Omental fat pad (tissue), 3 donors: ENCODE measurements at regions not wholly inside any gene's neighbourhood (a gene's known extent, or its start where the extent isn't known, plus 50 kb on each side); places are given as distances from the start of the nearest gene placed in this dataset.
A peak's percentile ranks its signal among the peaks of the same experiment; 100 is the strongest.

Experiments
- ATAC-seq: fragments of 150-250 bp; one replicate; pipeline ENCODE4 v1.9.1; 2016; ENCODE audit warnings: mild to moderate bottlenecking, moderate library complexity; ENCODE audit not compliant: low FRiP score
- DNase-seq: peaks from one replicate; pipeline ENCODE4 v3.0.0-alpha.2; 2019; ENCODE audit warnings: low spot score
- TF ChIP-seq, protein P1 (sequence below), 3 donors: fragments of 450-650 bp; IDR thresholded peaks; one replicate each; pipeline ENCODE4 v1.5.1; 2016 to 2017; ENCODE audit warnings: antibody characterized with exemption in 3 of 3, mild to moderate bottlenecking in 3 of 3, moderate library complexity in 2 of 3

DNA sequence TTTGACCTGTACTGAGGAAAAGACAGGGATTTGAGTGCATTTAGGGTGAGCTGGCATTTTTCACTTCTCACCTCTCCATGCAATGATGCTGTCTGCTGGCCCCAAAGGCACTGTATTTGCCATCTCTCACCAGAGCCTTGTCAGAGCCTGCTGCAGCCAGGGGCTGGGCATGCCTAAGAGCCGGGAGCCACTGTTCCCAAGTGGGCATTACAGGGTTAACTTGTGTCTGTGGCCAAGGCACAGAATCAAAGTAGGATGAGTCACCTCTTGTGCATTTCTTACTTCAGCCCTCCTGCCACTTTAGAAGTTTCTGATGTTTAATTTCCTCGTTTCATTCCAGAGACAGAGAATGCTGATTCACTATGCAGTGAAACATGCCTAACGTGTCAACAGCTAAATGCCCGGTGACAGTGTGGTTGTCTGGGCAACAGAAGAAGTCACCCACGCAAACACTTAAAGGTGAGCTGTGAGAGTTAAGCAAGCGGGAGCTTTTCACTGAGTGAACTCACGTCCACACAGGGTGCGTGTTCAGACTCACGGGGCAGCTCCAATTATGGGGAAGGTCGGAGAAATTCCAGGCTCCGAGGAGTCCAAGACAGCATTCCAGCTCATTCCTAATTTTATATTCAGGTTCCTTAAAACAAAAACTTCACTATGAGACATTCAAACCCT lies 57.1 kb upstream of the IGFBP3 start:
- peak; percentile 95 for ATAC-seq
- TF ChIP-seq, protein P1, sequence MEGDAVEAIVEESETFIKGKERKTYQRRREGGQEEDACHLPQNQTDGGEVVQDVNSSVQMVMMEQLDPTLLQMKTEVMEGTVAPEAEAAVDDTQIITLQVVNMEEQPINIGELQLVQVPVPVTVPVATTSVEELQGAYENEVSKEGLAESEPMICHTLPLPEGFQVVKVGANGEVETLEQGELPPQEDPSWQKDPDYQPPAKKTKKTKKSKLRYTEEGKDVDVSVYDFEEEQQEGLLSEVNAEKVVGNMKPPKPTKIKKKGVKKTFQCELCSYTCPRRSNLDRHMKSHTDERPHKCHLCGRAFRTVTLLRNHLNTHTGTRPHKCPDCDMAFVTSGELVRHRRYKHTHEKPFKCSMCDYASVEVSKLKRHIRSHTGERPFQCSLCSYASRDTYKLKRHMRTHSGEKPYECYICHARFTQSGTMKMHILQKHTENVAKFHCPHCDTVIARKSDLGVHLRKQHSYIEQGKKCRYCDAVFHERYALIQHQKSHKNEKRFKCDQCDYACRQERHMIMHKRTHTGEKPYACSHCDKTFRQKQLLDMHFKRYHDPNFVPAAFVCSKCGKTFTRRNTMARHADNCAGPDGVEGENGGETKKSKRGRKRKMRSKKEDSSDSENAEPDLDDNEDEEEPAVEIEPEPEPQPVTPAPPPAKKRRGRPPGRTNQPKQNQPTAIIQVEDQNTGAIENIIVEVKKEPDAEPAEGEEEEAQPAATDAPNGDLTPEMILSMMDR (IDR thresholded peaks at IDR 0.05): no peak
- DNase-seq: no peak

DNA sequence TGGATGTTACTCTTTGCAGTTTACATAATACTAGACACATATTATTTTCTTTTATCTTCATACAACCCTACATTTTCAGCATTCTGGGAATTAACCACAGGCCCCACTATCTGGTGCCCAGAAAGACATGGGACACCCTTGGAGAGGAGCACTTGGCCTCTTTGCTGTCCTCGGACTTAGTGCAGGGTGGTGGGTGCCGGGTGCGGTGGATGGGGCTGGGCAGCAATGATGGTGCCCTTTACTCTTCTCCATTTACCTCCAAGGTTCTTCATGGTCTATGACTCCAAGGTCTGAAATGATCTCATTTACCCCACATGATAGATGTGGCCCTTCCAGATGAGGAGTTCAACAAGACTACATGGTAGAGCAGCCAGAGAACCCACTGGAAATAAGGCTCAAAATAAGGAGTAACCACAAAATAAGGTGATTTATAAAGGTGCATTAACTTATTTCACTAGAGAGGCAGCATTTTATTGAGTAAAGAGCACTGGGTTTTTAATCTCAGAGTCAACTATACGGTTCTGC lies 56.2 kb upstream of the IGFBP3 start:
- no peak for DNase-seq

DNA sequence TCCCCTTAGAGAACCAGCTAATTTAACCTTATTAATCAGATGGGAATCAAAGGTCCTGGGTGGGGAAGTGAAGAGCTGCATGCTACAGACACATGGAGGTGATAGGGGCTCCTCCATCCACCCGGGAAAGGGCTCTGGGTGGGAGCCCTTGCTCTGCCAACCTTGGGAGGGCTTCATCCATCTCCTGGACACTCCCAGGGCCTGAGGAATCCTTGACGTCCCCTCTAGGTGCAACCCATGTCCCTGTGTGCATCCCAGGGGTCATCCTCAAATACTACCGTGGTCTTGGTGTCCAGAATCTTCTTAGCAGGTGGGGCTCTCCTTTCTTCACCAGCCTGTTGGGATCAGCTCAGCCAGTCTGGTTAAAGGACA lies 55.4 kb upstream of the IGFBP3 start:
- TF ChIP-seq, protein P1 (IDR thresholded peaks at IDR 0.05): no peak
- ATAC-seq (no peak), DNase-seq (no peak)

More for the DNA sequence above, 56.2 kb upstream of the IGFBP3 start:
- no peak for ATAC-seq
- TF ChIP-seq, protein P1 (IDR thresholded peaks at IDR 0.05): no peak

DNA sequence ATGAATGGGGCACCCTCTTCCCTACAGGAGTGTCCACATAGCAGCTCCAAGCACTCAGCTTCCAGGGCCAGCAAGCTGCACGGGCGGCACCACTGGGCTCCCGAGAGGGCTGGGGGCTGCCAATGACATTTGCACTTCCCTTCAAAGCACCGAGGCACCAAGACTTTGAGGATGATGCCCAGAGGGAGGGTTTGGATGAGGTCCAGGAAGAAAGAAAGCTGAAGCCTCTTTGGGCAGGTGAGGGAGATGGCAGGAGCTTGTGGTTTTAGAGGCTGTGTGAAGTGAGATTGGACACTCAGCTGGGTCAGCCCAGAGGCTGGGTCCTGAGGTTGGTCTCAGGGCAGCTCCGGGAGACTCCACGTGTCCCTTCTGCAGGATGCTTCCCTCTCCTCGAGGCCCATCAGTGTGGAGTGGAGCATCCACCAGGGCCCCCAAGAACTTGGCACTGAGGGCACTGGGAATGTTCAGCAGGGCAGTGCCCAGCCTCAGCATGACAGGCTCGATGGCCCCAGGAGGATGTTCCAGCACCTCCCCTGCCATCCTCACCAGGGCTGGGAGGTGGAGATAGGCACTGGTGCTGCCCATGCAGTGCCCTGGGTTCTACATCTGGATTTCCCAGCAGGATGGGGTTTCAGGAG lies 54.9 kb upstream of the IGFBP3 start:
- ATAC-seq (no peak), DNase-seq (no peak)
- TF ChIP-seq, protein P1 (IDR thresholded peaks at IDR 0.05): no peak

DNA sequence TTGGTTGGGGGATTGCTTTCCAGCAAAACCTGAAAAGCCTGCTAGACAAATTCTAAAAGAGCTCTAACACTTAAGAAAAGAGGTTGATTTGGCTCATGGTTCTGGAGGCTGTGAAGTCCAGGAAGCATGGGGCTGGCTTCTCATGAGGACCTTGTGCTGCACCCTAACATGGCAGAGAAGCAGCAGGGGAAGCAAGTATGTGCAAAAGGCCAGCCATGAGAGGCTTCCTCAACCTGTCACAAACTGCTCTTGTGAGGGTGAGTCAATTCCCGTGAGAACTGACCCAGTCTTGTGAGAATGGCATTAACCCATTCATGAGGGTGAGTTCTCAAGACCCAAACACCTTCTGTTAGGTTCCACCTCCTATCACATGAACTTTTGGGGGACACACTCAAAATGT lies 54.3 kb upstream of the IGFBP3 start:
- ATAC-seq (no peak), DNase-seq (no peak)
- TF ChIP-seq, protein P1 (IDR thresholded peaks at IDR 0.05): no peak

DNA sequence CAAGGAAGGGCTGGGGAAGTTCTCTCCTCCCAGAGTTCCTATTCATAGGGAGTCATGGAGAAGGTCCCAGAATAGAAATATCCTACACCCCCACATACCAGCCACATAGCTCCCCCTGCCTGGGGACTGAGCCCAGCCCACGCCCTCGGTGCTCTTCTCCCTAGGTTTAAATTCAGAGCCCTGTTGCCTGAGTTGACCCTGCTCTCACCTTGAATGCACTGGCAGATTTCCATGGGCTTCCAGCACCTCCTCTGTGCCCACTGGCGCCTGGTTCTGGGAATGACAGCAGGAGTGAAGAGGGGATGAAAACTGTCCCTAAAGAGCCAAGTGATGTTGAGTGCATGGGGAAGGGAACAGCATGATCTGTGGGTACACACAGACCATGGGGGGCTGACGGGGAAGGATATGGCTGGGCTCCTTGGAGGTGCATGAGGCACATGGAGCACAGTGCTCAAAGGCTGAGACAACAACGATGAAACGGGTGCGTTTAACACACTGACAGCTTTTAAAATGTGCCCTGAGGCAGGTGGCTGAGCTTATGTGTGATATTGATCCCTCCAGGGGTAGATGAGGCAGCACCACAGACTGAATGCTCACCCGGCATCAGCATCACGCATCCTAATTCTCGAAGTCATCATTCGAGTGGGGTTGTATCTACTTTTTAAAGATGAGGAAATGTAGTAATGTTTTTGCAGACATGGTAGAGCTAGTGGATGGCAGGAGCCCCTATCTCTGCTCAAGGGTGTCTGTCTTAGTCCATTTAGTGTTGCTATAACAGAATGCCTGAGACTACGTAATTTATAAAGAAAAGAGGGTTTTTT lies 53.7 kb upstream of the IGFBP3 start:
- DNase-seq (no peak), ATAC-seq (no peak)
- TF ChIP-seq, protein P1 (IDR thresholded peaks at IDR 0.05): no peak
